OCI-M2 (cell line): ENCODE measurements at regions not wholly inside any gene's neighbourhood (a gene's known extent, or its start where the extent isn't known, plus 50 kb on each side); places are given as distances from the start of the nearest gene placed in this dataset.
"Not testable (repeated sequence)": the region's sequence is repeated elsewhere in the genome, so short reads cannot be mapped to it uniquely, and the experiment has no call there.

Experiments
- DNase-seq: peaks from one replicate; lab custom pipeline; 2025; ENCODE audit not compliant: unreplicated experiment; lab: John Stamatoyannopoulos, UW

GRCh38 chr2:142758973-142759372 is 118.5 kb upstream of the KYNU start:
- DNase-seq: no peak

GRCh38 chr2:142757111-142757510 is 120.4 kb upstream of the KYNU start:
- DNase-seq: no peak

DNA sequence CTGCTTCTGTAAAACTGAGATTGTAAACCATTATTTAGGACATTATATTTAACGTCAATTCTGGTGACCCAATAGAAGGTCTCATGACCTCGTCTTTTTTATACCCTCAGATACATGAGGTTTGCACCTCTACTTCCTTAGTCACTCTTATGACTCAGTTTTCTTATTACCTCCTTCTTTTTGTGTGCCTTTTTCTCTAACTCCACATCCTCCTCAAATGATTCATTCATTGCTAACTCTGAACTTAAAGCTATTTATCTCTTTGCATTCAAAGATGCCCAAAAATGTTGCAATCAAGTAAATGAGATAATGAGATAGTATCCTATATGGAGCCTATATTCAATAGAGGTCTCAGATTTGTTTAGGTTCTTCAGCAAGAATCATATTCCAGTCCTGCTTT is 121.0 kb upstream of the KYNU start:
- no peak for DNase-seq

GRCh38 chr2:142755191-142755590 is 122.3 kb upstream of the KYNU start:
- DNase-seq: no peak

DNA sequence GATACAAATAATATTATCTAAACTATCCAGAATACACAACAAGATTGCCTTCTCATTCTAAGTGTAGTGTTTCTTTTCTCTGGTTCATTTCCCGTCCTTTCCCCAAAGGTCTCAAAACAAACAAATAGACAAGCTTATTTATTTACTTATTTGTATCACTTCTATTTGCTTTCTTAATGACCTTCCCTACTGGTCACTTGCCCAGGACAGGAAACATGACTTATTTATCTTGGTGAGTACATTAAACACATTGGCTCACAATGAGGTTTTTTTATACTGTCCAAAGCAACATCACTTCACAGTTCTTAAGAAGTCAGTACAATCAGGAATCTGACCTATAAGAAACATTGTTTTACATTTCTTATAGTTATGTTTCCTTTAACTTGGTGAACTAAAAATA is 123.3 kb upstream of the KYNU start:
- no peak for DNase-seq

GRCh38 chr2:142750858-142751257 is 126.6 kb upstream of the KYNU start:
- DNase-seq: no peak

DNA sequence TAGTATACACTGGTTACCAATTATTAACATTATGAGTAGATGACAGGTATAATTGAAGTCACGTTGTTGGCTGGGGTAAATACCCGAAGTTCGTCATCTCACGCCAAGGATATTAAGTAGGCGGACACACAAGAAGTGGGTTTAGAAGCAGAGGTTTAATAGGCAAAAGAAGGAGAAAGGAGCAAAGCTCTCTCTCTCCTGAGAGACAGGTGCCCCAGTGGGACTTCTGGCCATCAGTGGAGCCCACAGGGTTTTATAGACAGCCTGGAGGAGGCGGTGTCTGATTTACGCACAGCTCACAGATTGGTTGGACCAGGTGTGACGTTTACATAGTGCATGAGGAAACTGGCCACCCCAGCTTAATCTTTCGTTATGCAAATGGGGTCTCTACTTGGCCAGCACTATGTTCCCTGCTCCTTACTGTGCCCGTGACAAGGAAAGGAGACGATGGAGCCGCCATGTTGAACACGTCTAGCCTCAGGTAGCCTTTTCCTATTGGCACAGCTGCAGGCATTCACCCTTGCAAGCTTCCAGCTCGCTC is 128.8 kb upstream of the KYNU start:
- DNase-seq: no peak

GRCh38 chr2:142745691-142746090 is 131.8 kb upstream of the KYNU start:
- no peak for DNase-seq

GRCh38 chr2:142742371-142743214 is 134.9 kb upstream of the KYNU start:
- no peak for DNase-seq

GRCh38 chr2:142741764-142742269 is 135.6 kb upstream of the KYNU start:
- DNase-seq: no peak

DNA sequence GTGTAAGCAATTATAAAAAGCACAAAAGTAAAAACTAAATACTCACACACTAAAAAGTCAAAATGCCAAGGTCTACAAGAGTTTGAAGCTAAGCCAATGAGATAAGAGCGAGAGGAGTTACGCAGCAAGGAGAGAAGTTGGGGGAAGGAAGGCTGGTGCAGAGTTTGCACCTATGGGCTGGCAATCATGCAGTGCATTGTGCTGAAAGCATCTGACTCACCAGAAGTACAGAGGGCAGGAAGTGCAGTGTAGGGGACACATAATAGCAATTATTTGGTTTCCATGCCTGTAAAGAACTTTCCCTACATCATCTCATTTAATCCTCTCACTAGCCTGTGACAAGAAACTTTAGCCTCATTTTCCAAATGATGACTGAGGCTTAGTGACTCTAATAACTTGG is 142.7 kb upstream of the KYNU start:
- no peak for DNase-seq

GRCh38 chr2:142734231-142734630 is 143.2 kb upstream of the KYNU start:
- no peak for DNase-seq

DNA sequence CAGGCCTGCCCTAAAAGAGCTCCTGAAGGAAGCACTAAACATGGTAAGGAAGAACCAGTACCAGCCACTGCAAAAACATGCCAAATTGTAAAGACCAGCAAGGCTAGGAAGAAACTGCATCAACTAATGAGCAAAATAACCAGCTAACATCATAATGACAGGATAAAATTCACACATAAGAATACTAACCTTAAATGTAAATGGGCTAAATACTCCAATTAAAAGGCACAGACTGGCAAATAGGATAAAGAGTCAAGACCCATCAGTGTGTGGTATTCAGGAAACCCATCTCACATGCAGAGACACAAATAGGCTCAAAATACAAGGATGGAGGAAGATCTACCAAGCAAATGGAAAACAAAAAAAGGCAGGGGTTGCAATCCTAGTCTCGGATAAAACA is 147.7 kb upstream of the KYNU start:
- DNase-seq: not testable (repeated sequence)

DNA sequence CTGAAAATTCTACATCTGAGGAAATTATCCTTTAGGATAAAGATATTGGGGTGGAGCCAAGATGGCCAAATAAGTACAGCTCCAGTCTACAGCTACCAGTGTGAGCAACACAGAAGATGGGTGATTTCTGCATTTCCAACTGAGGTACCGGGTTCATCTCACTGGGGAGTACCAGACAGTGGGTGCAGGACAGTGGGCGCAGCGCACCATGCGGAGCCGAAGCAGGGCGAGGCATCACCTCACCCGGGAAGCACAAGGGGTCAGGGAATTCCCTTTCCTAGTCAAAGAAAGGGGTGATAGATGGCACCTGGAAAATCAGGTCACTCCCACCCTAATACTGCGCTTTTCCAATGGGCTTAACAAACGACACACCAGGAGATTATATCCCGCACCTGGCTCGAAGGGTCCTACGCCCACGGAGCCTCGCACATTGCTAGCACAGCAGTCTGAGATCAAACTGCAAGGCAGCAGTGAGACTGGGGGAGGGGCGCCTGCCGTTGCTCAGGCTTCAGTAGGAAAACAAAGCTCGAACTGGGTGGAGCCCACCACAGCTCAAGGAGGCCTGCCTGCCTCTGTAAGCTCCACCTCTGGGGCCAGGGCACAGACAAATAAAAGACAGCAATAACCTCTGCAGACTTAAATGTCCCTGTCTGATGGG is 149.5 kb upstream of the KYNU start:
- DNase-seq: not testable (repeated sequence)

DNA sequence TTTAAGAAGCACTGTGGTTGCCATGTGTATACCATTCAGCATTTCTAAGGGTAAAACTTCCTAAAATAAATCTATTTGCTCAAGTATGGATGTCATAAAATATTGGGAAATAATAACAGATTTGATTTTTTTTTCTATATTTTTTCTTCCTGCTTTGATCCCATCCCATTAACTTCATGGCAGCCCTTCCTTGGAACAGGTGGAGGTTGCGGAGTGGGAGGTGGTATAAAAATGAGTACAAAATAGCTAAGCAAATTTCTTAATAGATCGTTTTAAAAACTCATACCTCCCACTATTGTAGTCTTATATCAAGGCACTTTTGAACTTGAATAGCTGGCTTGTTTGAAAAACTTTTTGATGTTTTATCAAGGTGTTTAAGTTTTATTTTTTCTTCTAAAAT is 152.1 kb upstream of the KYNU start:
- no peak for DNase-seq

DNA sequence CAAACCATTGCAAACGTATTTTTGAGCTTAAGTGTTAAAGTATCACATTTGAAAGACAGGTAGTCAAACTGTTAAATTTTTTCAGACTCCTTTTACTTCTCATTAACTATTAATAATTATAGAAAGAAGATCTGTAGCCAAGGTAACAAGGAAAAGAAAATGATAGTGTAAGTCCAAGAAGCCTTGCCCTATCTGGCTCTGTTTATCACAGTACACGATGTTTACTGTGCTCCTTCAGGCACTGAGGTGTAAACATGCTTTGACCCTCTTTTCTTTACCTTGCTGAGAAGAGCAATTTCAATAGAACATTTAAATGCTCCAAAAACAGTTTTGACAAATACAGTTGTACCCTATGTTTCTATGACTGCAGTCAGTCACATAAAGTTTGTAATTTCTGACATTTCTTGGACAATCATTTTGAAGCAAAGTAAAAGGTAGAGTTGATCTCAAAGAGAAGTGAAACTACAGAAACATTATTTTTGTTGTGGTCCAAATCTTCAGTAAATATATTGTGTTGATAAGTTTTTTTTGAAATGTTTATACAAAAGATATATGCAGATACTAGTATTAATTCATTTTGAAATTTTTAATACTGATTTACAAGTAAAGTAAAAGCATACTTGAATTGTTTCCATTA is 152.6 kb upstream of the KYNU start:
- DNase-seq: no peak

GRCh38 chr2:142724186-142724585 is 153.3 kb upstream of the KYNU start:
- no peak for DNase-seq

DNA sequence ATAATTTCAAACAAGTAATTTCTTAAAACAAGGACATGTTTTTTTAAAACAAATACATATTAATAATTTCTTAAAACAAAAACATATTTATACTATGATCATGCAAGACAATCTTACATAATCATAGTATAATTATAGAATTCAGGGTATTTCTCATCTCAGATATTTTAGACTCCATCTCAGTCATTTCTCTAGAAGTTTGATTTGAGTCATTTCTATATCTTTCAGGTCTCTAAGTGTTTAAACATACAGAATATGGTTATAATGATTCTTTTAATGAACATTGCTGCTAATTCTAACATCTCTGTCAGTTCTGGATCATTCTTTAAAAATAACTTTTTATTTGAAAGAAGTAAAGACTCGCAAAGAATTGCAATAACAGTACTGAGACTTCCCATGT is 154.2 kb upstream of the KYNU start:
- DNase-seq: no peak

DNA sequence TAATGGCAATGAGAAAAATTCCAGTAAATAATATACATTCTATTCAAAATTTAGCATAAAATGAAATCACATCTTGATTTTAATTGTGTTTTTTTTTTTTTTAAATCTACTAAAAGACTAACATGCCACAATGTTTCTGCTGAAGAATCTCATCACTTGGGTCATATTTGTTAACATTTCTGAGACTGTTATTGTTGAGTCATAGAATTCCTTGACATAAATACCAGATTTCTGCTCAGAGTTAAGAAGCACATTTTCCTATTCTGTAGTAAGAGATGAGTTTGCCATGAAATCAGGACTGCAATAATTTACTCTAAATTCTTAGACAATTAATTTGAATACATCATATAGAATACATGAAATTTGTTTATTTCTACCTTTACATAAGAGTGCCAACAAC is 154.9 kb upstream of the KYNU start:
- no peak for DNase-seq

DNA sequence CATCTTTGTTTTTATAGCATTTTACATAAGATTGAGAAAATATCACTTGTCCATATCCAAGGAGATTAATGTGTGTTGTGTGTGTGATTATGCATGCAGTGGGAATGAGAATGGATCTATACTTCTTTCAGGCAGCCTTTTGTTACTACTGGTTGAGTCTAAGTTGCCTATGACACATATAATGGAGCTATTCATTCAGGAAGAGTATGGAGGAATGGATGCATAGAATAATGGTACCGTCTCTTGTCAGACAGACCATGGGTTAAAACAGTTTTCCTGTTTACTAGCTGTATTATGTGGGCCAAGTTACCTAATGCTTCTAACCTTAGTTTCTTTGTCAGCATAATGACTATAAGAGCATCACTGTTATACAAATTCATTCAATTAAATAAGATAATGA is 155.4 kb upstream of the KYNU start:
- no peak for DNase-seq

- DNase-seq: no peak
Observed at GRCh38 chr2:142721015-142721414, 156.4 kb upstream of the KYNU start.
